ENCODE measurements at regions not wholly inside any gene's neighbourhood (a gene's known extent, or its start where the extent isn't known, plus 50 kb on each side); places are given as distances from the start of the nearest gene placed in this dataset.

- TF ChIP-seq CTCF (conservative IDR thresholded peaks at IDR 0.05; ENCODE audit: low read length) = no peak
- H3K4me3 ChIP-seq (ENCODE audit: low read length) = no peak overlapping the region
- no peak for DNase-seq (ENCODE audit: low read depth)
These were observed 1000.9 kb downstream of the CDH18 start for GRCh38 chr5:18987101-18987500.

- DNase-seq (ENCODE audit: low read depth) = no peak
- H3K4me3 ChIP-seq (ENCODE audit: low read length) = no peak overlapping the region
- no peak for TF ChIP-seq CTCF (conservative IDR thresholded peaks at IDR 0.05; ENCODE audit: low read length)
These were observed 997.1 kb downstream of the CDH18 start for GRCh38 chr5:18990852-18991251.

- TF ChIP-seq CTCF (conservative IDR thresholded peaks at IDR 0.05; ENCODE audit: low read length) = no peak
- no peak overlapping the region for H3K4me3 ChIP-seq (ENCODE audit: low read length)
- DNase-seq (ENCODE audit: low read depth) = no peak
These were observed 995.7 kb downstream of the CDH18 start for GRCh38 chr5:18992264-18992663.

GRCh38 chr5:18999478-18999877, 988.5 kb downstream of the CDH18 start:
- DNase-seq (ENCODE audit: low read depth) = no peak
- TF ChIP-seq CTCF (conservative IDR thresholded peaks at IDR 0.05; ENCODE audit: low read length) = no peak
- no peak overlapping the region for H3K4me3 ChIP-seq (ENCODE audit: low read length)

GRCh38 chr5:19001054-19001453, 986.9 kb downstream of the CDH18 start:
- no peak for TF ChIP-seq CTCF (conservative IDR thresholded peaks at IDR 0.05; ENCODE audit: low read length)
- H3K4me3 ChIP-seq (ENCODE audit: low read length) = no peak overlapping the region
- DNase-seq (ENCODE audit: low read depth) = no peak

DNA sequence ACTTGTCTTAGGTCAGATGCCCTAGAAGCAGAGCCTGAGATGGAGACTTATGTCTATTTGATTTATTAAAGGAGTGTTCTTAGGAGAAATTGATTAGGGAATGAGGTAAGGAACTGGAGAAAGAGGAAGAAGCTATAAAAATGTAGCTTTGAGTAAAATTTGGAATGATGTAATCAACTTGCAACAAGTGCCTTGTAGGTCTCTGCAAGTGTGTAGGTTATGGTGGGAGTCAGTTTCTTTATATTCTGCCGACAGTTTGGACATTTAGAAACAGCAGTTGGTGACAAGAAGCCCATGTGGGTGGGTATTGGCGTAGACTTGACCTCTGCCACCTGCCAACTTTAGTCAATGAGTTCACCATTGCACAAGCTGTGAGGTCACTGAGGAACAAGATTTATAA, 986.5 kb downstream of the CDH18 start:
- H3K4me3 ChIP-seq (ENCODE audit: low read length) = no peak overlapping the region
- no peak for TF ChIP-seq CTCF (conservative IDR thresholded peaks at IDR 0.05; ENCODE audit: low read length)
- DNase-seq (ENCODE audit: low read depth) = no peak

DNA sequence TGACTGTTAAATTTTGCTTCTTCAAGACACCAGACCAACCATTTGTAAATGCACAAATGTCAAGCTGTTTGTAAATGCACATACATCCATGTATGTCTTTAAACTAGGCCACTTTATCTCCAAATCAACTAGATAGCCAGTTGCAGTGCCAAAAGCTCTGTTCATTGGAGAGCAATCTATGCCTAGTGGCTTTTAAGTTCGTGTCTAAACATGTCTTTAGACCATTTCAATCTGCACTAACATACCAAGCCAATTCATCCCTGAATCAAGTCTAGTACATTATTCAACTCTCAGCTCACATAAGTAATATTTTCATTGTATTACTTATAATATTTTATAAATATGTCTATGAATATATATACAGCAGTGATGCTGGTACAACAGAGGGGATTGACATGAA, 985.9 kb downstream of the CDH18 start:
- DNase-seq (ENCODE audit: low read depth) = no peak
- TF ChIP-seq CTCF (conservative IDR thresholded peaks at IDR 0.05; ENCODE audit: low read length) = no peak
- no peak overlapping the region for H3K4me3 ChIP-seq (ENCODE audit: low read length)

Measured in AG10803 (cell line).